ENCODE measurements at regions not wholly inside any gene's neighbourhood (a gene's known extent, or its start where the extent isn't known, plus 50 kb on each side); places are given as distances from the start of the nearest gene placed in this dataset.

- Histone ChIP-seq H3K4me1 (peaks cover 0 to 16% (median 0%) of the 10 kb centered on the region in 4 donors), H3K27ac (no peak overlapping the region), H3K36me3 (no peaks in the 10 kb centered on the region), H3K27me3 (no peaks in the 10 kb centered on the region), H3K4me3 (no peak overlapping the region), H3K9me3 (no peaks in the 10 kb centered on the region)
- intact Hi-C loops (cut with DNase I) = no loop called here
- no peak for ATAC-seq
- DNase-seq = no peak
- WGBS (ENCODE audit: insufficient coverage, low coverage, low lambda C conversion rate, missing lambda C conversion rate) = 93% methylated on average over 8 of the region's 16 CpGs
- TF ChIP-seq POLR2A (IDR thresholded peaks at IDR 0.05) (no peak), CTCF (IDR thresholded peaks at IDR 0.05) (no peak)
Observed at GRCh38 chr2:215514516-215514915, 78.6 kb upstream of the FN1 start.

- 39% methylated on average over 4 of the region's 6 CpGs for WGBS (ENCODE audit: insufficient coverage, low coverage, low lambda C conversion rate, missing lambda C conversion rate)
- H3K4me1 ChIP-seq = peaks cover 0 to 35% (median 6%) of the 10 kb centered on the region in 4 donors
- intact Hi-C loops (cut with DNase I) = no loop called here
- TF ChIP-seq CTCF (IDR thresholded peaks at IDR 0.05) (no peak), POLR2A (IDR thresholded peaks at IDR 0.05) (no peak)
- ATAC-seq (peak; percentile 94 to 97 (median 96)), DNase-seq (peak; percentile 34 to 73 (median 65))
- H3K36me3 ChIP-seq = no peaks in the 10 kb centered on the region
- no peaks in the 10 kb centered on the region for H3K27me3 ChIP-seq
- H3K9me3 ChIP-seq = no peaks in the 10 kb centered on the region
- peak overlapping the region in 1 of 3 donors; percentile 34 for H3K4me3 ChIP-seq
- H3K27ac ChIP-seq = peak overlapping the region; percentile 26 to 84 (median 62)
Observed at GRCh38 chr2:215511454-215512346, 75.8 kb upstream of the FN1 start.

GRCh38 chr2:215507836-215508235 lies 72.0 kb upstream of the FN1 start:
- no peaks in the 10 kb centered on the region for H3K27me3 ChIP-seq
- DNase-seq (no peak), ATAC-seq (peak in 2 of 4 donors; percentile 3 to 4)
- no peaks in the 10 kb centered on the region for H3K9me3 ChIP-seq
- H3K4me3 ChIP-seq = no peak overlapping the region
- peak overlapping the region in 1 of 3 donors; percentile 18 for H3K27ac ChIP-seq
- H3K36me3 ChIP-seq = no peaks in the 10 kb centered on the region
- intact Hi-C loops (cut with DNase I) = no loop called here
- TF ChIP-seq CTCF (IDR thresholded peaks at IDR 0.05) (no peak), POLR2A (IDR thresholded peaks at IDR 0.05) (no peak)
- 28% methylated on average over 3 of the region's 3 CpGs for WGBS (ENCODE audit: insufficient coverage, low coverage, low lambda C conversion rate, missing lambda C conversion rate)
- peaks cover 0 to 50% (median 9%) of the 10 kb centered on the region in 4 donors for H3K4me1 ChIP-seq

- H3K27me3 ChIP-seq = no peaks in the 10 kb centered on the region
- no peak for DNase-seq
- intact Hi-C loops (cut with DNase I) = no loop called here
- TF ChIP-seq CTCF (IDR thresholded peaks at IDR 0.05) = no peak
- no peak for TF ChIP-seq POLR2A (IDR thresholded peaks at IDR 0.05)
- no peak overlapping the region for H3K4me3 ChIP-seq
- H3K9me3 ChIP-seq = no peaks in the 10 kb centered on the region
- no peak for ATAC-seq
- H3K4me1 ChIP-seq = peaks cover 0 to 44% (median 9%) of the 10 kb centered on the region in 4 donors
- H3K36me3 ChIP-seq = no peaks in the 10 kb centered on the region
- peak overlapping the region in 2 of 3 donors; percentile 81 to 87 for H3K27ac ChIP-seq
Observed at GRCh38 chr2:215507136-215507535, 71.3 kb upstream of the FN1 start.

Measured in right lobe of liver (tissue), 6 donors.